Femur (tissue), 1 donor: ENCODE measurements at regions not wholly inside any gene's neighbourhood (a gene's known extent, or its start where the extent isn't known, plus 50 kb on each side); places are given as distances from the start of the nearest gene placed in this dataset.
A peak's percentile ranks its signal among the peaks of the same experiment; 100 is the strongest.

ENCODE experiments used
- DNase-seq: peaks from one replicate; pipeline ENCODE4 v3.0.0-alpha.2; 2017

- no peak for DNase-seq
These were observed 651.6 kb downstream of the HTR1A start for GRCh38 chr5:63310644-63311043.

- DNase-seq = no peak
These were observed 655.3 kb downstream of the HTR1A start for GRCh38 chr5:63306909-63307308.

GRCh38 chr5:63293317-63293716 is 668.9 kb downstream of the HTR1A start:
- no peak for DNase-seq

- DNase-seq = no peak
These were observed 675.5 kb downstream of the HTR1A start for GRCh38 chr5:63286724-63287123.

GRCh38 chr5:63263411-63263810 is 684.8 kb downstream of the LRRC70 start:
- DNase-seq = no peak

GRCh38 chr5:63262185-63262981 is 683.8 kb downstream of the LRRC70 start:
- no peak for DNase-seq

- no peak for DNase-seq
These were observed 683.1 kb downstream of the LRRC70 start for GRCh38 chr5:63261695-63262094.

- DNase-seq = no peak
These were observed 677.0 kb downstream of the LRRC70 start for GRCh38 chr5:63255594-63255993.

- DNase-seq = no peak
These were observed 672.3 kb downstream of the LRRC70 start for GRCh38 chr5:63250939-63251338.

- DNase-seq = no peak
These were observed 671.3 kb downstream of the LRRC70 start for GRCh38 chr5:63249960-63250359.

GRCh38 chr5:63247651-63248050 is 669.0 kb downstream of the LRRC70 start:
- no peak for DNase-seq

GRCh38 chr5:63245271-63245670 is 666.7 kb downstream of the LRRC70 start:
- no peak for DNase-seq

GRCh38 chr5:63240063-63240755 is 661.6 kb downstream of the LRRC70 start:
- DNase-seq = no peak

- DNase-seq = peak; percentile 20
These were observed 655.3 kb downstream of the LRRC70 start for GRCh38 chr5:63233911-63234310.

GRCh38 chr5:63233361-63233760 is 654.7 kb downstream of the LRRC70 start:
- DNase-seq = no peak

- DNase-seq = no peak
These were observed 652.1 kb downstream of the LRRC70 start for GRCh38 chr5:63230754-63231153.

- no peak for DNase-seq
These were observed 649.5 kb downstream of the LRRC70 start for GRCh38 chr5:63228154-63228553.

GRCh38 chr5:63220244-63220643 is 641.6 kb downstream of the LRRC70 start:
- no peak for DNase-seq

GRCh38 chr5:63217422-63217821 is 638.8 kb downstream of the LRRC70 start:
- no peak for DNase-seq

GRCh38 chr5:63213256-63213655 is 634.6 kb downstream of the LRRC70 start:
- DNase-seq = no peak

GRCh38 chr5:63211448-63212132 is 633.0 kb downstream of the LRRC70 start:
- DNase-seq = no peak

GRCh38 chr5:63205976-63206375 is 627.4 kb downstream of the LRRC70 start:
- DNase-seq = no peak

- DNase-seq = no peak
These were observed 623.1 kb downstream of the LRRC70 start for GRCh38 chr5:63201738-63202137.

- DNase-seq = no peak
These were observed 615.5 kb downstream of the LRRC70 start for GRCh38 chr5:63194126-63194525.
